Endothelial cell (in vitro differentiated cells): ENCODE measurements at regions not wholly inside any gene's neighbourhood (a gene's known extent, or its start where the extent isn't known, plus 50 kb on each side); places are given as distances from the start of the nearest gene placed in this dataset.

Experiments used
- DNase-seq: peaks from one replicate; pipeline ENCODE4 v3.0.0; 2021; ENCODE audit warnings: low spot score
- H3K27ac Mint-ChIP-seq: one replicate; pipeline ENCODE4 v1.8.0; 2021; ENCODE audit warnings: mixed read lengths, inconsistent platforms; ENCODE audit not compliant: unreplicated experiment
- H3K27me3 Mint-ChIP-seq: one replicate; pipeline ENCODE4 v1.8.0; 2021; ENCODE audit warnings: mild to moderate bottlenecking, moderate library complexity, mixed read lengths, inconsistent platforms; ENCODE audit not compliant: unreplicated experiment
- H3K36me3 Mint-ChIP-seq: one replicate; pipeline ENCODE4 v1.8.0; 2021; ENCODE audit warnings: mild to moderate bottlenecking, low read depth, mixed read lengths, inconsistent platforms; ENCODE audit not compliant: unreplicated experiment
- H3K4me1 Mint-ChIP-seq: one replicate; pipeline ENCODE4 v1.8.0; 2021; ENCODE audit warnings: mild to moderate bottlenecking, mixed read lengths, inconsistent platforms; ENCODE audit not compliant: unreplicated experiment
- H3K4me3 Mint-ChIP-seq: one replicate; pipeline ENCODE4 v1.8.0; 2021; ENCODE audit warnings: mild to moderate bottlenecking, mixed read lengths, inconsistent platforms; ENCODE audit not compliant: unreplicated experiment
- H3K9me3 Mint-ChIP-seq: one replicate; pipeline ENCODE4 v1.8.0; 2021; ENCODE audit warnings: mixed read lengths, inconsistent platforms; ENCODE audit not compliant: unreplicated experiment
- TF ChIP-seq, protein P1 (sequence below): fragments of 200-600 bp; sonication (generic); IDR thresholded peaks from one replicate; pipeline ENCODE4 v1.5.0; 2021; ENCODE audit warnings: antibody characterized with exemption; ENCODE audit not compliant: unreplicated experiment

DNA sequence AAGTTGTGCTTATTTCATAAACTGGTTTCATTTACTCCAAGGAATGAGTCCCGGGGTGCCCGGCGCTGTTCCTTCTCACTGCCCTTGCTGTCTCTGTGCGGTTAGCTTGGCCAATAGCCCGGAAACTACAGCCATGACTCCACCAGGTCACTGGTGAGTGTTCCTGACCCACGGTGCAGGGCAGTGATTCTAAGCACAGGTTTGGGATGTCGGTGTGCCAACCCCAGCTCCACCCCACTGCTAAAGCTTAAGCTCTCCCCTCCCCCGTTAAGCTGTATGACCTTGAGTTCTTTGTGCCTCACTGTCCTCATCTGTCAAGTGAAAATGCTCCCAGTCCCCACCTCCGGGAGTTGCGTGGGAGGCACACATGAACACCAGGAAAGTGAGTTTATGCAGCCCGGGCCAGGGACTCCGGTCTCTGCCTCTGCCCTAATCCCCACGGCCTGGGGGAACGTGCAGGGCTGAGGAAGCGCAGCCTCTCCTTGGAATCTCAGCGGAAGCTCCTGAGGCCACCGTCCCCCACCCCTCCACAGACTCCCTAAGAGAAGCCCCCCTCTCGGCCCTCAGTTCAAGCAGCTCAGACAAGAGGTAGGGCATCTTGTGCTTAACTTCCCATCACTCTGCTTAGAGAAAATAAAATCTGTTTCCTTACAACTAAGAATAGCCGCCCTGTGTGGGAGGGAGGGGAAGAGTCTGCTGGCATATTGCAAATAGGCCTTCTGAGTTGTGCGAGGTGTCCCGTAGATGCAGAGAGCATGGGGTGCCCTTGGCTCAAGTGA, 92.0 kb upstream of the RAI14 start:
- Mint-ChIP-seq H3K27ac (no peak overlapping the region), H3K4me1 (peaks cover 16% of the 10 kb centered on the region), H3K9me3 (no peaks in the 10 kb centered on the region), H3K27me3 (peaks cover 3% of the 10 kb centered on the region), H3K4me3 (no peak overlapping the region), H3K36me3 (no peaks in the 10 kb centered on the region)
- TF ChIP-seq, protein P1, sequence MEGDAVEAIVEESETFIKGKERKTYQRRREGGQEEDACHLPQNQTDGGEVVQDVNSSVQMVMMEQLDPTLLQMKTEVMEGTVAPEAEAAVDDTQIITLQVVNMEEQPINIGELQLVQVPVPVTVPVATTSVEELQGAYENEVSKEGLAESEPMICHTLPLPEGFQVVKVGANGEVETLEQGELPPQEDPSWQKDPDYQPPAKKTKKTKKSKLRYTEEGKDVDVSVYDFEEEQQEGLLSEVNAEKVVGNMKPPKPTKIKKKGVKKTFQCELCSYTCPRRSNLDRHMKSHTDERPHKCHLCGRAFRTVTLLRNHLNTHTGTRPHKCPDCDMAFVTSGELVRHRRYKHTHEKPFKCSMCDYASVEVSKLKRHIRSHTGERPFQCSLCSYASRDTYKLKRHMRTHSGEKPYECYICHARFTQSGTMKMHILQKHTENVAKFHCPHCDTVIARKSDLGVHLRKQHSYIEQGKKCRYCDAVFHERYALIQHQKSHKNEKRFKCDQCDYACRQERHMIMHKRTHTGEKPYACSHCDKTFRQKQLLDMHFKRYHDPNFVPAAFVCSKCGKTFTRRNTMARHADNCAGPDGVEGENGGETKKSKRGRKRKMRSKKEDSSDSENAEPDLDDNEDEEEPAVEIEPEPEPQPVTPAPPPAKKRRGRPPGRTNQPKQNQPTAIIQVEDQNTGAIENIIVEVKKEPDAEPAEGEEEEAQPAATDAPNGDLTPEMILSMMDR, result no peak
- no peak for DNase-seq

DNA sequence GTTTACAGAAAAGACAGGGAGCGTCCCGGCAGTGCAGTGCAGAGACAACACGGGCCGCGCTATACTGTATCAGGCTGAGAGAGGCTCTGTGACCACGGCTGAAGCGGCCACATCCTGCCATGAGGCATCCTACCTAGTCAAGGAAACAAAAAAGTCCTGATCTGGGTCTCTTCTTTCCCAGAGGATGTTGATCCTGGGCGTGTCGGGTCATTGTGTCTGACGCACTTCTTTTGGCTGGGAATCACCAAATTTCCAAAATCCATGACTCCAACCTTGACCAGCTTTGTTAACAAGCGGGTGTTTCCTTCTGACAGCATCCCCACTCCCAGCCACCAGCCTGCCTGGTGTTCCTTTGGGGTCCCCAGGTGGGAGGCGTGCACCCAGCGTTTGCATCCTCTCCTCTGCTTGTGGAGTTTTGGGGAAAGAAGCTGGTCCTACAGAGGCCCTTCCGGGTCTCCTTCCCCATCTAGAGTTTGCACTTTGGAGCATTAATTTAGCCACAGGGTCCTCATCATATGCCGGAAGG, 91.4 kb upstream of the RAI14 start:
- no peak overlapping the region for H3K4me3 Mint-ChIP-seq
- no peak overlapping the region for H3K27ac Mint-ChIP-seq
- DNase-seq, result no peak
- TF ChIP-seq, protein P1, result no peak
- H3K27me3 Mint-ChIP-seq, result peaks cover 3% of the 10 kb centered on the region
- no peaks in the 10 kb centered on the region for H3K36me3 Mint-ChIP-seq
- H3K9me3 Mint-ChIP-seq, result no peaks in the 10 kb centered on the region
- peaks cover 16% of the 10 kb centered on the region for H3K4me1 Mint-ChIP-seq

DNA sequence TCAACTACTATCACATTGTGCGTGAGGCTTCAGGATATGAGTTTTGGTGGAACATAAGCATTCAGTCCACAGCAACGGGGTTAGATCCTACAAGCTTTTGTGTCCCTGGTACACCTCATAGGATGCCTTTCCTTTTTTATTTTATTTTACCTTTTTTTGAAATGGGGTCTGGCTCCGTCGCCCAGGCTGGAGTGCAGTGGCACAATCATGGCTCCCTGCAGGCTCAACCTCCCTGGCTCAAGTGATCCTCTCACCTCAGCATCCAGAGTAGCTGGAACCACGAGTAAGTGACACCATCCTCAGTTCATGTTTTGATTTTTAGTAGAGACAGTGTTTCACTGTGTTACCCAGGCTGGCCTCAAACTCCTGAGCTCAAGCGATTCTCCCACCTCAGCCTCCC, 86.0 kb upstream of the RAI14 start:
- Mint-ChIP-seq H3K9me3 (no peaks in the 10 kb centered on the region), H3K27ac (no peak overlapping the region), H3K4me3 (no peak overlapping the region), H3K4me1 (peaks cover 16% of the 10 kb centered on the region), H3K27me3 (peaks cover 3% of the 10 kb centered on the region), H3K36me3 (no peaks in the 10 kb centered on the region)
- no peak for DNase-seq
- TF ChIP-seq, protein P1, result no peak

DNA sequence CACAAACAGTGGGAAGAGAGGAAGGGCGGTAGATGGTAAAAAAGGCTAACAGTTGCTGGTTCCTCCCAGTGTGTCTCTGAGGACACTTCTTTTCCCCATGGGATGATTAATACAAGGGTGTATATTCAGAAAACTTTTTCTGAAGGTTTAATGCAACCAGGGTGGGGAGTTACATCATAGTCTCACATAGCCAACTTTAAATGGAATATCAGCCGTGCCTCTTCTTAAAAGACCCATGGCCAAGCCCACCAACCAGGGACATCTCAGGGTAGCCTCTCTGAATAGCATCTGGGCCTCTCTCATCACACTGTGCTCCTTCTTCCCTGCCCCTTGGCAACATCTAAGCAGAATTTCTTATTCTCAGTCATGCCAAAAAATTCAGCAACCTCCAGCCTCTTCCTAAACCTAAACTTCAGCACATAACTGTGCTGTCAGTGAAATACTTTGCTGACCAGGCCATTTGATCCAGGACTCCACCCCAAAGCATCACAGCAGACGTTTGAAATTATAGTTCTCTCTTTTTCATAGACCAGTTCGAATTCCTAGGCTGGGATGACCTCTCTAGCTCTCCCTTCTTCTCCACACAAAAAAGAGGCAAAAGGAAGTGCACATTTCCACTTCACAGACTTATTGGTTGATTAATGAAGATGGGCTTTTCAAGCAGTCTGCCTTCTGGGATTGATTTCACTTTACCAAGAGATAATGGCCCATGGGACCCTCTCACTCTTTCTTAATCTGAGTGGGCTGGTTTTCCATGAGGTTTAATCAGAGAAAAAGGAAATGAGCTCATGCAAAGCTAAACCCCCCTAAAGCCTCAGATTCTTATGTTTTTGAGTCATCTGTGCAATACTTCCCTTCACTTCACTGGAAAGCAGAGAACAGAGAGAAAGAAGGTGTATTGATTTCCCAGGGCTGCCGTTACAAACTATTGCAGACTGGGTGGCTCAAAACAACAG, 85.1 kb upstream of the RAI14 start:
- H3K36me3 Mint-ChIP-seq, result no peaks in the 10 kb centered on the region
- peaks cover 16% of the 10 kb centered on the region for H3K4me1 Mint-ChIP-seq
- H3K4me3 Mint-ChIP-seq, result no peak overlapping the region
- DNase-seq, result no peak
- TF ChIP-seq, protein P1, result no peak
- no peaks in the 10 kb centered on the region for H3K9me3 Mint-ChIP-seq
- H3K27ac Mint-ChIP-seq, result no peak overlapping the region
- H3K27me3 Mint-ChIP-seq, result peaks cover 3% of the 10 kb centered on the region
